ENCODE measurements at regions not wholly inside any gene's neighbourhood (a gene's known extent, or its start where the extent isn't known, plus 50 kb on each side); places are given as distances from the start of the nearest gene placed in this dataset.
"Not testable (repeated sequence)": the region's sequence is repeated elsewhere in the genome, so short reads cannot be mapped to it uniquely, and the experiment has no call there.

DNA sequence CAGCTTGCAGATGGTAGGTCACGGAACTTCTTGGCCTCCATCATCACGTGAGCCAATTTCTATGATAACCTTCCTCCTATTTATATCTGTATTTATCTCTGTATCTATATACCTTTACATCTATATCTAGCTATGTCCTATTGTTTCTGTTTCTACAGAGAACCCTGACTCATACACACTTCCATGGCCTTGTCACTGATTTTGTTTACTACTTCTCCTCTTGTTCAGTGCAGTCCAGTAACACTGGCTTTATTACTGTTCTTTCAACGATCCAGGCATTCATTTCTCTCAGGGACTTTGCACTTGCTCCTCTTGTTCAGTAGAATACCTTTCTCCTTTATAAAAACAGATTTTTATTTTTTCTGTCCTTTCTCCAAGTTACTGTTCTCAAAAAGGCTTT is 937.0 kb upstream of the ALCAM start:
- ATAC-seq (no peak), DNase-seq (no peak)
- H3K27me3 Mint-ChIP-seq (ENCODE audit: low read depth) = no peaks in the 10 kb centered on the region
- H3K9me3 Mint-ChIP-seq (ENCODE audit: insufficient read depth) = peaks cover 4% of the 10 kb centered on the region
- ChIA-PET CTCF (no interaction called here), POLR2A (no interaction called here)
- H3K27ac Mint-ChIP-seq = no peak overlapping the region
- no peaks in the 10 kb centered on the region for H3K4me1 Mint-ChIP-seq (ENCODE audit: low read depth)
- no peaks in the 10 kb centered on the region for H3K36me3 Mint-ChIP-seq (ENCODE audit: low read depth)
- no peak overlapping the region for H3K4me3 Mint-ChIP-seq

- Mint-ChIP-seq H3K27me3 (ENCODE audit: low read depth) (no peaks in the 10 kb centered on the region), H3K36me3 (ENCODE audit: low read depth) (no peaks in the 10 kb centered on the region), H3K4me1 (ENCODE audit: low read depth) (no peaks in the 10 kb centered on the region), H3K27ac (no peak overlapping the region), H3K9me3 (ENCODE audit: insufficient read depth) (peaks cover 4% of the 10 kb centered on the region), H3K4me3 (no peak overlapping the region)
- CTCF ChIA-PET = no interaction called here
- DNase-seq (no peak), ATAC-seq (no peak)
- POLR2A ChIA-PET = no interaction called here
Observed at GRCh38 chr3:104436506-104436905, 930.2 kb upstream of the ALCAM start.

DNA sequence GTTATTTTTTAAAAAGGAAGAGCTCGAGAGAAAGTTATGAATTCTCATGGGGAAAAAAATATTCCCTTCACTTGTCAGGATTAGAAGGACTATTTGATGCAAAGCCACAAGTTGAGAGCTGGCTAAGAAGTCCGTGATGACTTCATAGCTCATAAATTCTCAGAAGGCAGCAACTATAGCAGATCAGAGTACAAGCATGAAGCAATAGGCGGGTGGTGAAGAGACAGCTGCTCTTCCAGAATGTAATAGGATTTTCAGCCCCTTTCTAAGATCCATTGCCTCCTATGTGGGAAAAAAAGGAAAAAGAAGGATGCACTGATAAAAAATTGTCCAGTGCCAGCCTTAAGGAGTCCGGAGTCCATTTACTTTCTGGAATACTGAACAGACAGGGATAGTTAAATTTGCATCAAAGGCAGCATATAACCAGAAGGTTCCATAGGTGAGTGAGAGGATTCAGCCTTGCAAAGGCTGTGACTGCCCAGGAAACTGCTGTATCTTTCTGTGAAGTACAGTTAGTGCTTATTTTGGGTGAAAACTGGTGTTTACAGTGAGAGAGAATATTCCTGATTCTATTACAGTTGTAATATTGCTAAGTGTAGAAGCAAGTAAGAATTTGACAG is 929.5 kb upstream of the ALCAM start:
- Mint-ChIP-seq H3K4me1 (ENCODE audit: low read depth) (no peaks in the 10 kb centered on the region), H3K9me3 (ENCODE audit: insufficient read depth) (peaks cover 4% of the 10 kb centered on the region), H3K4me3 (no peak overlapping the region), H3K27me3 (ENCODE audit: low read depth) (no peaks in the 10 kb centered on the region), H3K27ac (no peak overlapping the region), H3K36me3 (ENCODE audit: low read depth) (no peaks in the 10 kb centered on the region)
- no peak for ATAC-seq
- POLR2A ChIA-PET = no interaction called here
- DNase-seq = no peak
- CTCF ChIA-PET = no interaction called here

- POLR2A ChIA-PET = no interaction called here
- H3K27me3 Mint-ChIP-seq (ENCODE audit: low read depth) = no peaks in the 10 kb centered on the region
- CTCF ChIA-PET = no interaction called here
- ATAC-seq = no peak
- no peak overlapping the region for H3K4me3 Mint-ChIP-seq
- H3K36me3 Mint-ChIP-seq (ENCODE audit: low read depth) = no peaks in the 10 kb centered on the region
- DNase-seq = no peak
- peaks cover under 1% of the 10 kb centered on the region for H3K9me3 Mint-ChIP-seq (ENCODE audit: insufficient read depth)
- no peaks in the 10 kb centered on the region for H3K4me1 Mint-ChIP-seq (ENCODE audit: low read depth)
- no peak overlapping the region for H3K27ac Mint-ChIP-seq
Observed at GRCh38 chr3:104437891-104438290, 928.8 kb upstream of the ALCAM start.

GRCh38 chr3:104438706-104439105 is 928.0 kb upstream of the ALCAM start:
- no peak for ATAC-seq
- H3K9me3 Mint-ChIP-seq (ENCODE audit: insufficient read depth) = no peaks in the 10 kb centered on the region
- no peaks in the 10 kb centered on the region for H3K4me1 Mint-ChIP-seq (ENCODE audit: low read depth)
- CTCF ChIA-PET = no interaction called here
- POLR2A ChIA-PET = interaction anchor here (0.6 kb wide), 1 partner anchor 27 kb away, joined by 4 read pairs; no protein-coding TSS in a partner anchor
- no peak overlapping the region for H3K4me3 Mint-ChIP-seq
- H3K36me3 Mint-ChIP-seq (ENCODE audit: low read depth) = no peaks in the 10 kb centered on the region
- H3K27ac Mint-ChIP-seq = no peak overlapping the region
- DNase-seq = no peak
- H3K27me3 Mint-ChIP-seq (ENCODE audit: low read depth) = no peaks in the 10 kb centered on the region

DNA sequence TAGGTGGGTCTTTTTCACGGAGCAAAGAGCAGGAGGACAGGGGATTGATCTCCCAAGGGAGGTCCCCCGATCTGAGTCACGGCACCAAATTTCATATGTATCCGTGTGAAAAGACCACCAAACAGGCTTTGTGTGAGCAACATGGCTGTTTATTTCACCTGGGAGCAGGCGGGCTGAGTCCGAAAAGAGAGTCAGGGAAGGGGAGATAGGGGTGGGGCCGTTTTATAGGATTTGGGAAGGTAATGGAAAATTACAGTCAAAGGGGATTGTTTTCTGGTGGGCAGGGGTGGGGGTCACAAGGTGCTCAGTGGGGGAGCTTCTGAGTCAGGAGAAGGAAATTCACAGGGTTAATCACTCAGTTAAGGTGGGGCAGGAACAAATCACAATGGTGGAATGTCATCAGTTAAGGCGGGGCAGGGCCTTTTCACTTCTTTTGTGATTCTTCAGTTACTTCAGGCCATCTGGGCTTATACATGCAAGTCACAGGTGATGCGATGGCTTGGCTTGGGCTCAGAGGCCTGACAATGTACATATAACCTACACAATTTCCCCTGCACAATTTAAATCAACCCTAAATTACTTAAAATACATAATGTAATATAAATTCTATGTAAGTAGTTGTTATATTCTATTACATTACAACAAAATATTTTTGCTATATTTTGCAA is 921.3 kb upstream of the ALCAM start:
- H3K9me3 Mint-ChIP-seq (ENCODE audit: insufficient read depth); POLR2A ChIA-PET; H3K4me1 Mint-ChIP-seq (ENCODE audit: low read depth); CTCF ChIA-PET; H3K4me3 Mint-ChIP-seq; H3K27ac Mint-ChIP-seq; ATAC-seq; H3K36me3 Mint-ChIP-seq (ENCODE audit: low read depth); DNase-seq; H3K27me3 Mint-ChIP-seq (ENCODE audit: low read depth): not testable (repeated sequence)

DNA sequence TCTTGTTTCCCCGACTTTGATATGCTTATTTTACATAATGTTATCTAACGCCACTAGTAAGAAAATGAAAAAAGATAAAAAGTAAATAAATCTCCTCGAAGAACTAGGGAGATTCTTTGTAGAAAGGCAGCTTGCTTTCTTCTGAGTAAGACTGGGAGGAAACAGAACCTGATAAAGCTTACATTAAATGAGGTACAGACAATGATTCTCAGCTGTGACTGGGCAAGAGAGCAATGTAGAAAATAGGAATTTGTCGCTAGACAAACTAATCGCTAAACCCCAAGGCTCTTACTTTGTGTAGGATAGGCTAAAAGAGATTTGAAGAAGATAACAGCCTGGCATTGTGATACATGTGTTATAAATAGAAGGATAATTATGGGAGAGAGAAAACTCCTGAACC is 919.0 kb upstream of the ALCAM start:
- Mint-ChIP-seq H3K4me1 (ENCODE audit: low read depth) (no peaks in the 10 kb centered on the region), H3K27ac (no peak overlapping the region), H3K9me3 (ENCODE audit: insufficient read depth) (no peaks in the 10 kb centered on the region), H3K4me3 (no peak overlapping the region), H3K27me3 (ENCODE audit: low read depth) (no peaks in the 10 kb centered on the region), H3K36me3 (ENCODE audit: low read depth) (no peaks in the 10 kb centered on the region)
- DNase-seq = no peak
- ChIA-PET POLR2A (no interaction called here), CTCF (no interaction called here)
- ATAC-seq = no peak

DNA sequence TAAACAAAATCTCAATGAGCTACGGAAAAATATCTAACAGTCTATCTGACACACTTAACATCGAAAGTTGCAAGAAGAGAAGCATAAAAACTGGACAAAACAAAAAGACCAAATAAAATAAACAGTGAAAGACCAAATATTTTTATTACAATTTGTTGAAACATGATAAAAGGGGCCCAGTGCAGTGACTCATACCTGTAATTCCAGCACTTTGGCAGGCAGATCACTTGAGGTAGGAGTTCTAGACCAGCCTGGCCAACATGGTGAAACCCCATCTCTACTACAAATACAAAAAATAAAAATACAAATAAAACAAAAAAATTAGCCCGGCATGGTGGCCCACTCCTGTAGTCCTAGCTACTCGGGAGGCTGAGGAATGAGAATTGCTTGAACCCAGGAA is 914.0 kb upstream of the ALCAM start:
- no peaks in the 10 kb centered on the region for H3K9me3 Mint-ChIP-seq (ENCODE audit: insufficient read depth)
- H3K27ac Mint-ChIP-seq = no peak overlapping the region
- DNase-seq (no peak), ATAC-seq (no peak)
- no peaks in the 10 kb centered on the region for H3K4me1 Mint-ChIP-seq (ENCODE audit: low read depth)
- H3K27me3 Mint-ChIP-seq (ENCODE audit: low read depth) = no peaks in the 10 kb centered on the region
- no peaks in the 10 kb centered on the region for H3K36me3 Mint-ChIP-seq (ENCODE audit: low read depth)
- ChIA-PET CTCF (no interaction called here), POLR2A (no interaction called here)
- no peak overlapping the region for H3K4me3 Mint-ChIP-seq

- no peak for ATAC-seq
- Mint-ChIP-seq H3K36me3 (ENCODE audit: low read depth) (no peaks in the 10 kb centered on the region), H3K27ac (no peak overlapping the region), H3K9me3 (ENCODE audit: insufficient read depth) (no peaks in the 10 kb centered on the region), H3K4me1 (ENCODE audit: low read depth) (no peaks in the 10 kb centered on the region), H3K27me3 (ENCODE audit: low read depth) (no peaks in the 10 kb centered on the region), H3K4me3 (no peak overlapping the region)
- no peak for DNase-seq
- CTCF ChIA-PET = no interaction called here
- POLR2A ChIA-PET = no interaction called here
Observed at GRCh38 chr3:104458657-104459056, 908.1 kb upstream of the ALCAM start.

DNA sequence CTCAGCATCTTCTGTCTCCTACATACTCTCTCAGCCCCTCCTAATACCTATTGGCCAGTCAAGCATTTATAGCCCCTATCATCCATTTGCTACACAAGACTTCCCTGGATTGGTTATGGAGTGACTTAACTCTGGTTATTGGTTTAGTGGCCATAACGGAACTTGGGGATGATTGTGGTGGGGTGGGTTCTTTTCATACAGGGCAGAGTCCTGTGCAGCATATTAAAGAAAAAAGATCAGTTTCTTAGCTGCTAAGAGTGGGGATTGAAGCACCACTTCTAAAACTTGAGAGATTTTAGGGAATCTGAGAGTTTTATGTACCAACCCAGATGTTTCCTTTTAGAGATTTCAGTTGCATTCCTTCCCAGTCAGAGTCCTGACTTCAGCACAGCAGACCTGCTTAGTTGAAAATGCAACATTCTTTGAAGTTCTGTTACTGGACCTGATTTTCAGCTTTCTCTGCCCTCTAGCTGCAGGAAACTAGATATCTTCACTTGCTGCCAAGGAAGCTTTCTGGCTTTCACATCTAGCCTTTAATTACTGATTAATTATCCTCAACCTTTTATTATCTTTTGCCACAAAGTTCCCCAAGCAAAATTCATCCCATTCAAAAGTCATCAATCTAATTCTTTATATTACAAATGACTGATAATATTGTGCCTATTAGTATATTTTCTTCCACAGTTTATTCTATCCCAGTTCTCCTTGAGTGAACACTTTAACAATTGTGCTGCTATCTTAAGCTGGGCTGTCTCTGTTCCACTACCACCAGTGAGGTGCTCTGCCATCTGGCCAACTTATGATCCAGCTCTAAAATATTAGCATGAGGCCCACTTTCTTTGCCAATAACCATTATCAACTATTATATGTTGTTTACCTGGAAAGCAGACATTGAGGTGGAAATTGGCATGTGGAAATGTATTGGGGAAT is 906.0 kb upstream of the ALCAM start:
- Mint-ChIP-seq H3K4me3 (no peak overlapping the region), H3K9me3 (ENCODE audit: insufficient read depth) (no peaks in the 10 kb centered on the region), H3K27ac (no peak overlapping the region), H3K36me3 (ENCODE audit: low read depth) (no peaks in the 10 kb centered on the region), H3K4me1 (ENCODE audit: low read depth) (no peaks in the 10 kb centered on the region), H3K27me3 (ENCODE audit: low read depth) (no peaks in the 10 kb centered on the region)
- ATAC-seq = no peak
- POLR2A ChIA-PET = no interaction called here
- CTCF ChIA-PET = no interaction called here
- DNase-seq = no peak

GRCh38 chr3:104461431-104461830 is 905.3 kb upstream of the ALCAM start:
- Mint-ChIP-seq H3K4me3 (no peak overlapping the region), H3K27ac (no peak overlapping the region), H3K4me1 (ENCODE audit: low read depth) (no peaks in the 10 kb centered on the region), H3K36me3 (ENCODE audit: low read depth) (no peaks in the 10 kb centered on the region), H3K9me3 (ENCODE audit: insufficient read depth) (no peaks in the 10 kb centered on the region), H3K27me3 (ENCODE audit: low read depth) (no peaks in the 10 kb centered on the region)
- DNase-seq = no peak
- CTCF ChIA-PET = no interaction called here
- POLR2A ChIA-PET = no interaction called here
- ATAC-seq = no peak

DNA sequence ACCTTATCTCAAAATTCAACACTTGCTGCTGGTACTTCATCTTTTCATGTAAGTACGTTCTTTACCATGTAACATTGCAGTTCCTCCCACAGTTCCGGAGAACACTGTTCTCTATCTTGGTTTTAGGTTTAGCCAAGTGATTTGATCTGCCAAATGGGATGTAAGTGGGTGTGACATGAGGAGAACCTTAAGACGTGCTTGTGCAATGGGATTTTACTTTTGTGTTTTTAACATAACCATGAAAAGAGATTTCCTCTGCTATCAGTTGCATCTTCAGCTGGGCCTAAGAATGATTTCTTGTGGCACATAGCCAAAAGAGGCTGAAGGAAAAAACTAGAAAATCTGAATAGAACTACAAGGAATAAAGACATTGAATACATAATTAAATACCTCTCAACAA is 894.5 kb upstream of the ALCAM start:
- Mint-ChIP-seq H3K36me3 (ENCODE audit: low read depth) (no peaks in the 10 kb centered on the region), H3K9me3 (ENCODE audit: insufficient read depth) (peaks cover 9% of the 10 kb centered on the region), H3K4me1 (ENCODE audit: low read depth) (no peaks in the 10 kb centered on the region), H3K27ac (no peak overlapping the region), H3K4me3 (no peak overlapping the region), H3K27me3 (ENCODE audit: low read depth) (no peaks in the 10 kb centered on the region)
- ATAC-seq (no peak), DNase-seq (no peak)
- ChIA-PET CTCF (no interaction called here), POLR2A (no interaction called here)
